ENCODE measurements at regions not wholly inside any gene's neighbourhood (a gene's known extent, or its start where the extent isn't known, plus 50 kb on each side); places are given as distances from the start of the nearest gene placed in this dataset.
A peak's percentile ranks its signal among the peaks of the same experiment; 100 is the strongest.

DNA sequence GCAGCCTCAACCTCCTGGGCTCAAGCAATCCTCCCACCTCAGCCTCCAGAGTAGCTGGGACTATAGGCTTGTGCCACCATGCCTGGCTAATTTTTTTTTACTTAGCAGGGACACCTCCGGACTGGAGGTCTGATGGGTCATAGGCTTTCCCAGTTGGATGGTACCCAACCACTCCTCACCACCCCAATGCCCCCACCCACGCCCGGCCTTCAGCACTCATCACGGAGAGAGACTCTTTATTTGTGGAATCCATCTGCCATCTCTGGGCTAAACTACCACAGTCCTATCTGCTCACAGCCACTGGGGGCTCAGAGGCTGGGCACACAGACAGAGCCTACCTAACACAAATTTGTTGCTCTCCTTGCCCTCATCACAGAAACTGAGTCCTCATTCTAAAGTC, 58.3 kb upstream of the STXBP1 start:
- no peak for DNase-seq

DNA sequence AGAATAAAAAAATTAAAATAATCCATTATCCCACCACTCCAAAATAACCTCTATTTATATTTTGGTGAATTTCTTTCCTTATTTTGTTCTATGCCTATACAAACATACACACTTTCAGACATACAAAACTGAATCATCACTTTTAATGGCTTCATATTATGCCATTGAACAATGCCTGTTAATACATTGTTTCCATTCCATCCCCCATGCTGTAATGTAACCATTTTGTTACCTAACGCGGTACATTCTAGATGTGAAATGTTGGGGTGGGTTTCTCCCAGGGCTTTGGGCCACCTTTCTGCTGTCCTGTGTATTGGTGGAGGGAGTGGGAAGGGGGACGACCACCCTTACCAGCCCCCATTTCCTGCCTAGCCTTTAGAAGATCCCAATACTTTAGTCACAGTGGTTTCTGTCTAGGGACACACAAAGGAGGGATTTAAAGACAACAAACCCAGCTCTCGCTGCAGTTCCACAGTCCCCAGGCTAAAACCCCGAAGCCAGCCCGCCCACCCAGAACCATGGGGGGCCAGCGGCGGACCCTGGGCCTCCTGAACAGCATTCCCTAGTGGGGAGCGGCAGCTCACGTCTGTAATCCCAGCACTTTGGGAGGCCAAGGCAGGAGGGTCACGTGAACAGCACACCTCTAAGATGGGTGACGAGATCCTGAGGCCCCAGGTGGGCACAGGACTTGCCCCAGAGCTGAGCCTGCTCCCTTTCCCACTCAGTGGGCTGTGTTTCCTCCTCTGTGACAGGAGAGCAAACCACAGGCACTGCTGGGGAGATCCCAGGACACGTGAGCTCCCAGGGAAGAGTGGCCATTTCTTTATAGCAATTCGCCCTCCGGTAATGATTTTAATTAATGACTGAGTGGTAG, 56.9 kb upstream of the STXBP1 start:
- DNase-seq: no peak

DNA sequence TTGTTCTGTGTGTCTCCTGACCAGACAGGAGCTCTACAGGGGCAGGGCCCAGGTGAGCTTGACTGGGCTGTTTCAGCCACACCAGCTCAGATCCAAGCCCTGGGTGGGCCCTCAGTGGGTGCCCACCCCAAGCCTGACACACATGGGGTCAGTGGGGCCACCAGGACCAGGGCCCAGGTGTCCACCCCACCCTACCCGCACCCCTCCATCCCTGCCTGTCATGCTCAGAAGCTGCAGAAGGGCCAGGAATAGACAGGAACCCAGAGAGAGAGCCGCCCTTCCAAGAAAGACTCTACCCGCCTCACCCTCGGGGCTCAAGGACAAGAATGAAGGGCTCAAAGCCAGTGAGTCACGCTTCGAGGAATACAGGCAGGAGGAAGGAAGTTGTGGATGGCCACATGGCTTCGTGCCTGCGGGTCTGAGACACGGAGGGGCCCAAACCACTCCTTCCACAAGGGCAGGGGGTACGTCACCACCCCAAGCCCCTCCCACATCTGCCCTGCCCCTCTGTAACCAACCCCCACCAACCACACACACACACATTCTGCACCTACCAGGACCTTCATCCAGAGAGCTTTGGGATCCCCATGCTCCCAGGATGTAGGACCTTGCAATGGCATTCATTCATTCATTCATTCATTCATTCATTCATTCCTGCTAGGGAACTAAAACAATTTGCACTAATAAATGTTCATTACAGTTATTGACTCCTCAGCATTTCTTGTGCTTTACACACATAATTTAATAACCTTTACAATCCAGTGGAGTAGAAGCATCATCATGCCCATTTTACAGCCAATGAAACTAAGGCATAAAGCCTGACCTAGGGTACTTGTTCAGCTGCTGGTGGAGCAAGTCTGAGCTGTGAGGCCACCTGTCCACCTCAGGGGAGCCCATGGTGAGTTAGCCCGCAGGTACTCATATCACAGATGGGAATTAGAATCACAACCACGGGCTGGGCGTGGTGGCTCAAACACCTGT, 55.9 kb upstream of the STXBP1 start:
- peak; percentile 44 for DNase-seq

DNA sequence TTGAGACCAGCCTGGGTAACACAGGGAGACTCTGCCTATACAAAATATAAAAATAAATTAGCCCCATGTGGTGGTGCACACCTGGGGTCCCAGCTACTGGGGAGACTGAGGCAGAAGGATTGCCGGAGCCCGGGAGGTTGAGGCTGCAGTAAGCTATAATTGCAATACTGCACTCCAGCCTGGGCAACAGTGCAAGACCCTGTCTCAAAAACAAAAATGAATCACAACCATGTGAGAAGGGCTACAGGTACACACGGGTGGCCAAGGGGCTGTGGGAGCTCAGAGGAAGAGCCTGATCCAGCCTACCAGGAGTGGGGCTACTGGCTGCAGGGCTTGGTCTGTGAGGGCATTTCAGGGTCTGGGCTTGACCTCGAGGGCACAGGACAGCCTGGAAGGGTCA, 55.2 kb upstream of the STXBP1 start:
- DNase-seq: no peak

DNA sequence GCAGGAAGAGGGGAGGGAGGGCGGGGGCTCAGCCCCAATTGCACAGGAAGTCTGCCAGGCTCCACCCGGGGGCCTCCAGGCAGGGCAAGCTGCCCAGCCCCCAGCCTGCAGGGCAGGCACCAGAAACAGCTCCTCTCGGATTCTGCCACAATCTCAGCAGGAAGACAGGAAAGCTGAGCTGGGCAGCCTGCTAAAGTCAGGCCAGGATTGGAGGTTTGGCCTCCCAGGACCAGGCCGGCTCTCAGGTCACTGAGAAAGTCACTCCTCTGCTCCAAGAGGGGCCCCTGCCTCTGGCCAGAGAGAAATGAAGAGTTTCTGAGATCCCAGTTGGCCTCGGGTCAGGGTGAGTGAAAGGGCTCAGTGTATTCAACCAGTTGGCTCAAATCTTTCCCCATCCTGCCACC, 54.6 kb upstream of the STXBP1 start:
- DNase-seq: no peak

DNA sequence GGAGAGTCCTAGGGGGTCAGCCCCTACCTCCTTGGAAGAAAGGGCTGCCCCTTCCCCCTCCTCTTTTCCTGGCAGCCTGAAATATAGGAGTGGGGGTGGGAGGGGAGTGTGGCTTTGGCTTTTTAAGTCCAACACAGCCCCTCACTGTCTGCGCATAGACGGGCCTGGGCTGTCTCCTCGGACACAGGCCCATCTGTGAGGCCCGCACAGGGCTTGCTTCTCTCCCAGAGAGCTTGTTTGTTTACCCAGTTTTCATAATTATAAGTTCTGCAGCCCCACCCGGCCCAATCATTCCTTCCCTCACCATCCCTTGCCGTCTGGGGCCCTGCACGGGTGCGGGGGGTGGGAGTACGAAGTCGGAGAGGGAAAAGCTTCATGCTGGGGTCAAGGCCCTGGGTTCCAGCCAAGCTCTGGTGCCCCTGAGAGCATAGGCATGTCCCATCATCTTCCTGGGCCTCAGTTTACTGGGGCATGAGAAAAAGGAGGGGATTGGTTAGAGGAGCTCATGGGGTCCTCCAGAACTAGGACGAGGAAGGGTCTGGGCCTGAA, 54.0 kb upstream of the STXBP1 start:
- no peak for DNase-seq

DNA sequence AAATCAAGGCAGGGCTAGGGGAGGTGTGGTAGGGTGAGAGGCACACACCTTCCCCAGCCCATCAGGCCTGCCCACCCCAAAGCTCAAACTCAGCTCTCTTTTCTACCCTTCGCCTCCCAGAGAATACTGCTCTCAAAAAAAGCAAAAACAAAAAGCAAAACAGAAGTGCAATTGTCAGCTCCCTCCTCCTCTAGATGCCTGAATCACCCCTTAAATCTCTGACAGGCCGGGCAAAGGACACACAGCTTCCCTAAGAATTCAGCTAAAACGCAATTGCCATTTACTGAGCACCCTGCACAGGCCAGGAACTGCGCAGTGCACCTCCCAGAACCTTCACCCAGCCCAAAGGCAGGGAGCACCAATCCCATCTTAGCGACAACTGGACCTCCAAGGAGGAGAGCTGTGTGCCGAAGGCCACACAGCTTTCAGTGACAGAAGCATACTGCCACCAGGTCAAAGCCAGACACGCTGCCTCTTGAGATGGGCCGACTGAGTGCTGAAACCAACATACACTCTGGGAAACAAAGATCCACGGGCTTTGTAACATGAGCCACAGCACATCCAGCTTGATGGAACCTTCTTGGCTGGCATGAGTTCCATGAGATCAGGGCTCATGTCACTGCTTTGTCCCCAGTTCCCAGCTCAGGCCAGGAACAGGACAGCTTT, 53.4 kb upstream of the STXBP1 start:
- no peak for DNase-seq

DNA sequence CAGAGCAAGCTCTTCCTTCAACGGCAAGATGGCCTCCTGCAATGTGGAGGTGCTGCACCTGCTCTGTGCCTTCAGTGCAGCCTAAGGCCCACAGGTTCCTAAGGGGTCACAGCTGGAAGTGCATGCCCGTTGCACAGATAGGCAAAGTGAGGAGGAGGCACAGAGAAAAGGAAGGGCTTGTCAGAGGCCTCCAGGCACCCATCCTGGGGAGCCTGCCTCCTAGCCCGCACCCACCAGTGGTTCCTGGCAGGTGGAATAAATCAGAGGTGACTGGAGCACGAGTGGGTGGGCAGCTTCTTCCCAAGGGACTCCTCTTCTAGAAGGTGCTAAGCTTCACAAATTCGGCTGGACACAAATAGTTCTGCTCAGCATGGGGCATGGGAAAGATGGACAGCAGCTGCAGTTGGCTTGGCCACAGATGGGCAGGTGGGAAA, 52.8 kb upstream of the STXBP1 start:
- no peak for DNase-seq

DNA sequence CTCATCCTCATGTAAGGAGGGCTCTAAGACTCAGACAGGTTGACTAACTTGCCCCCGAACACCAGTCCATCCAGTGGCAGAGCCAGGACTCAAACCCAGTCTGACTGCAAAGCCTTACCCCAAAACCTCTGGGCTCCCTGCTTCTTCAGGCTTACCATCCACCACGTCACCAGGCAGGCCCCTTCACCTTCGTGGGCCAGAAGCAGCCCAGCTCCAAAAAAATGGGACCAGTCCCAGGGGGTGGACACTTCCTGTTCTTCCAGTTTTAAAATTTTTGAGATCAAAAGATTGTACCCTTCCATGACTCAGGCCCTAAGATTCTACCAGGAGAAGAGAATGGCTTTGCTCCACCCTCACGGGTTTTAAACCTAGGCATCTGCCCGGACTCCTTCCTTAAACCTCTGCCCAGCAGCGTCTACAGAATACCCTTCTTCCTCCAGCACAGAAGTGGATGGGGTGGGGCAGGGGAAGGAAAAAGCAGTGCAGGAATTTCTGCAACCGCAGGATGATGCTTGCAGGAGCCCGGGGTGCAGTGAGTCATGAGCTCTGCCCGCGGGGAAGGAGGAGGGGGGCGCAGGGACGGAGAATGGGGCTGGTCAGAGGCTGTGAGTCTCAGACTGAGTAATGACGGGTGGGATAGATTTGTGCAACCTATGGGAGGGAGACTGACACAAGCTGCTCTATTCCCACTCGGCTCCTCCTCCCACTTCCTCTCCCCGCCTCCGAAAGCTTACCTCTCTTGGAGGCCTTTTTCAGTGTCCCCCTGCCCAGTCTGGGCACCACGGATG, 50.4 kb upstream of the STXBP1 start:
- no peak for DNase-seq

All from activated CD4-positive, alpha-beta T cell treated with anti-CD3 and anti-CD28 coated beads, Interleukin-2, amount 50 U/mL, for 1 hour (primary cell).